ENCODE measurements at regions not wholly inside any gene's neighbourhood (a gene's known extent, or its start where the extent isn't known, plus 50 kb on each side); places are given as distances from the start of the nearest gene placed in this dataset.

DNA sequence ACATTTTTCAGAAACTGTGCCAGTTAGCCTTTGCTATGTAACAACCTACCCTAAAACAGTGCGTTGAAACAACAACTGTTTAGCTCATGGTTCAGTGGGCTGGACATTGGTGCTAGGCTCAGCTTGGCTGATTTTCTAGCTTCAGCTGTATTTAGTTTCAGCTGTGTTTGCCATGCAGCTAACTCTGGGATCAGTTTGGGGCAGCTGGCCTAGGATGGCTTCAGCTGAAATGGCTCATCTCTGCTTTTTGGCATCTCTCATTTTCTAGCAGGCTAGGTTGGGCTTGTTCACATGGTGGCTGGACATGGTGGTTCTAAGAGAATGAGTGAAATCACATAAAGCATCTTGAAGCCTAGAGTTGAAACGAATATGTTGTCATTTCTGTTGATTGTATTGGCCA lies 464.2 kb downstream of the QKI start:
- Histone ChIP-seq H3K36me3 (replicated peaks; ENCODE audit: low read depth, low read length) (no peaks in the 10 kb centered on the region), H3K4me1 (ENCODE audit: low read length) (no peaks in the 10 kb centered on the region), H2AFZ (ENCODE audit: low read depth, low read length) (no peak overlapping the region), H3K4me3 (ENCODE audit: low read length) (no peak overlapping the region), H4K20me1 (ENCODE audit: insufficient read depth, low read length) (no peaks in the 10 kb centered on the region), H3K9me3 (ENCODE audit: insufficient read depth, low read length) (no peaks in the 10 kb centered on the region), H3K27ac (ENCODE audit: low read length) (no peak overlapping the region), H3K4me2 (ENCODE audit: low read length) (no peak overlapping the region), H3K9ac (ENCODE audit: low read length) (no peak overlapping the region), H3K79me2 (ENCODE audit: low read length) (no peaks in the 10 kb centered on the region), H3K27me3 (ENCODE audit: low read depth, low read length) (no peaks in the 10 kb centered on the region)
- TF ChIP-seq, protein P1, sequence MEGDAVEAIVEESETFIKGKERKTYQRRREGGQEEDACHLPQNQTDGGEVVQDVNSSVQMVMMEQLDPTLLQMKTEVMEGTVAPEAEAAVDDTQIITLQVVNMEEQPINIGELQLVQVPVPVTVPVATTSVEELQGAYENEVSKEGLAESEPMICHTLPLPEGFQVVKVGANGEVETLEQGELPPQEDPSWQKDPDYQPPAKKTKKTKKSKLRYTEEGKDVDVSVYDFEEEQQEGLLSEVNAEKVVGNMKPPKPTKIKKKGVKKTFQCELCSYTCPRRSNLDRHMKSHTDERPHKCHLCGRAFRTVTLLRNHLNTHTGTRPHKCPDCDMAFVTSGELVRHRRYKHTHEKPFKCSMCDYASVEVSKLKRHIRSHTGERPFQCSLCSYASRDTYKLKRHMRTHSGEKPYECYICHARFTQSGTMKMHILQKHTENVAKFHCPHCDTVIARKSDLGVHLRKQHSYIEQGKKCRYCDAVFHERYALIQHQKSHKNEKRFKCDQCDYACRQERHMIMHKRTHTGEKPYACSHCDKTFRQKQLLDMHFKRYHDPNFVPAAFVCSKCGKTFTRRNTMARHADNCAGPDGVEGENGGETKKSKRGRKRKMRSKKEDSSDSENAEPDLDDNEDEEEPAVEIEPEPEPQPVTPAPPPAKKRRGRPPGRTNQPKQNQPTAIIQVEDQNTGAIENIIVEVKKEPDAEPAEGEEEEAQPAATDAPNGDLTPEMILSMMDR (IDR thresholded peaks at IDR 0.05; ENCODE audit: low read depth, low read length): no peak
- no peak for TF ChIP-seq EZH2phosphoT487 (IDR thresholded peaks at IDR 0.05; ENCODE audit: low read depth)

DNA sequence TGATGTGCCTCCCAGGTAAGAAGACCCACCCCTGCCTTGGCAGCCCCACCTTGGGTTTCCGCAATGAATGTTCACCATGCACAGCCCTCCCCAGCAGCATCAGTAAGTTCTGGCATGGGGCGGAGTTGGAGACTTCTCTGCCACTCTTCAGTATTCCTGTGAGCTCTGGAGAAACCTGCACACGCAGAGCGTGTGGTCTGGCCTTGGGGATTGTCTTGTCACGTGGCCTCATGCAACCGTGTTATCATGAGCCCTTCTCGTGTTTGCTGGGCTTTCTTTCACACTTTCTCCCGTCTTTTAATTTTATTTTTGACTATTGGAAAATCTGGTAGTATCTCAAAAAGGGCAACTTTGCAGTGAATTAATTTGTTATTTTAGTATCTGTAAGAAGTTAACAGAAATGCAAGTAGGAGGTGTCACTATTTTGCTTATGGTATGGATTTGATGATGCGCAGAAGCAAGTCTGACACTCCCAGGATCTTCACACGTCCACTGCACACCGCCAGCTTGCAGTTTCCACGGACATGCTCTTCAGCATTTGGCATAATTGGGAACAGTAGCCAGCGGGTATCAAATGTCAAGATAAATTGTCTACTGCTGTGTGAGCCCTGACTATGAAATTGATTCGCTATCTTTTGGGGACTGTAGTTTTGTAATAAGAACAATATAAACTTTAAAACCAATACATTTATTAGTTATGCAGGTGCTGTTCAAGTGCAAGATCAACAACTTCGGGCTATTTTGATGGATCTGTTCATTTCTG lies 463.5 kb downstream of the QKI start:
- Histone ChIP-seq H3K9ac (ENCODE audit: low read length) (no peak overlapping the region), H3K79me2 (ENCODE audit: low read length) (no peaks in the 10 kb centered on the region)
- no peak for TF ChIP-seq EZH2phosphoT487 (IDR thresholded peaks at IDR 0.05; ENCODE audit: low read depth)
- TF ChIP-seq, protein P1 (IDR thresholded peaks at IDR 0.05; ENCODE audit: low read depth, low read length): no peak

DNA sequence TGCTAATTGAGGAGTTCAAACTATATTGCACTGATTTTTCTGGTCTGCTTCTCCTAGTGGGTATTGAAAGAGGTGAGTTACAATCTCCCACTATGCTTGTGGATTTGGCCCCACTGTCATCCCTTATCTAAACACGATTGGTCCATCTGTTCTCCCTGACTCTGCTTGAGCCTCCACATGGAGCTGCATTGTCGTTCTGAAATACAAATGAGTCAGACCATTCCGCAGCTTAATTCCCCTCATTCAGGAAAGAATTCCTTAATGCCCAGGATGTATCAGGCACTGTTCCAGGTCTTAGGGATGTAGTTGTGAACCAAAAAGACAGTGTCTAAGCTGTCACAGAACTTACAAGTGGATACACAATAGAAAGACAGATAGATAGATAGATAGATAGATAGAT lies 461.9 kb downstream of the QKI start:
- Histone ChIP-seq H3K9ac (ENCODE audit: low read length) (no peak overlapping the region), H3K4me1 (ENCODE audit: low read length) (no peaks in the 10 kb centered on the region), H3K27me3 (ENCODE audit: low read depth, low read length) (no peaks in the 10 kb centered on the region), H3K9me3 (ENCODE audit: insufficient read depth, low read length) (no peaks in the 10 kb centered on the region), H3K4me2 (ENCODE audit: low read length) (no peak overlapping the region), H3K36me3 (replicated peaks; ENCODE audit: low read depth, low read length) (no peaks in the 10 kb centered on the region), H4K20me1 (ENCODE audit: insufficient read depth, low read length) (no peaks in the 10 kb centered on the region), H3K4me3 (ENCODE audit: low read length) (no peak overlapping the region), H3K79me2 (ENCODE audit: low read length) (no peaks in the 10 kb centered on the region), H3K27ac (ENCODE audit: low read length) (no peak overlapping the region), H2AFZ (ENCODE audit: low read depth, low read length) (no peak overlapping the region)
- no peak for TF ChIP-seq EZH2phosphoT487 (IDR thresholded peaks at IDR 0.05; ENCODE audit: low read depth)
- TF ChIP-seq, protein P1 (IDR thresholded peaks at IDR 0.05; ENCODE audit: low read depth, low read length): no peak

More for the DNA sequence above, 463.5 kb downstream of the QKI start:
- Histone ChIP-seq H3K27me3 (ENCODE audit: low read depth, low read length) (no peaks in the 10 kb centered on the region), H3K36me3 (replicated peaks; ENCODE audit: low read depth, low read length) (no peaks in the 10 kb centered on the region), H3K4me2 (ENCODE audit: low read length) (no peak overlapping the region), H4K20me1 (ENCODE audit: insufficient read depth, low read length) (no peaks in the 10 kb centered on the region), H2AFZ (ENCODE audit: low read depth, low read length) (no peak overlapping the region), H3K4me3 (ENCODE audit: low read length) (no peak overlapping the region), H3K4me1 (ENCODE audit: low read length) (no peaks in the 10 kb centered on the region), H3K9me3 (ENCODE audit: insufficient read depth, low read length) (no peaks in the 10 kb centered on the region), H3K27ac (ENCODE audit: low read length) (no peak overlapping the region)

DNA sequence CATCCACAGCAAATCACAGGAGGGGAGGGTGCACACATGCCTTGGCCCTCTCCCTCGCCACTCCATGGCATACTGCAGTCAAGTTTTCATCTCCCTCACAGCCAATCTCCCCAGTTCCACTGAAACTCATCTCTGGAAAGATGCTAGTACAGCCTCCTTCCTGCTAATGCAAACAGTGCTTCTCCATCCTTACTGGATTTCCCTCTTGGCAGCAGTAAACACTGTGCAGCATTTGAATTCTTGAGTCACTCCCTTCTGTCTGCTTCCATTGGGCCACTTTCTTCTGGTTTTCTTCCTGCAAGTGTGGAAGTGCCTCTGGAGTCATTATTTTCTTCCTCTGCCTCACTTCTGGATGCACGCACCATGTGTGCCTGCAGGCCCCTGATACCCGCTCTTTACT lies 460.3 kb downstream of the QKI start:
- no peaks in the 10 kb centered on the region for H3K4me1 ChIP-seq (ENCODE audit: low read length)
- no peak overlapping the region for H3K27ac ChIP-seq (ENCODE audit: low read length)
- H3K9me3 ChIP-seq (ENCODE audit: insufficient read depth, low read length): no peaks in the 10 kb centered on the region
- no peaks in the 10 kb centered on the region for H3K27me3 ChIP-seq (ENCODE audit: low read depth, low read length)
- no peaks in the 10 kb centered on the region for H3K36me3 ChIP-seq (replicated peaks; ENCODE audit: low read depth, low read length)
- H3K4me2 ChIP-seq (ENCODE audit: low read length): no peak overlapping the region
- no peak overlapping the region for H3K4me3 ChIP-seq (ENCODE audit: low read length)
- no peaks in the 10 kb centered on the region for H4K20me1 ChIP-seq (ENCODE audit: insufficient read depth, low read length)
- H2AFZ ChIP-seq (ENCODE audit: low read depth, low read length): no peak overlapping the region
- no peak for TF ChIP-seq EZH2phosphoT487 (IDR thresholded peaks at IDR 0.05; ENCODE audit: low read depth)
- TF ChIP-seq, protein P1 (IDR thresholded peaks at IDR 0.05; ENCODE audit: low read depth, low read length): no peak
- no peaks in the 10 kb centered on the region for H3K79me2 ChIP-seq (ENCODE audit: low read length)
- H3K9ac ChIP-seq (ENCODE audit: low read length): no peak overlapping the region
